ENCODE measurements at regions not wholly inside any gene's neighbourhood (a gene's known extent, or its start where the extent isn't known, plus 50 kb on each side); places are given as distances from the start of the nearest gene placed in this dataset.

DNA sequence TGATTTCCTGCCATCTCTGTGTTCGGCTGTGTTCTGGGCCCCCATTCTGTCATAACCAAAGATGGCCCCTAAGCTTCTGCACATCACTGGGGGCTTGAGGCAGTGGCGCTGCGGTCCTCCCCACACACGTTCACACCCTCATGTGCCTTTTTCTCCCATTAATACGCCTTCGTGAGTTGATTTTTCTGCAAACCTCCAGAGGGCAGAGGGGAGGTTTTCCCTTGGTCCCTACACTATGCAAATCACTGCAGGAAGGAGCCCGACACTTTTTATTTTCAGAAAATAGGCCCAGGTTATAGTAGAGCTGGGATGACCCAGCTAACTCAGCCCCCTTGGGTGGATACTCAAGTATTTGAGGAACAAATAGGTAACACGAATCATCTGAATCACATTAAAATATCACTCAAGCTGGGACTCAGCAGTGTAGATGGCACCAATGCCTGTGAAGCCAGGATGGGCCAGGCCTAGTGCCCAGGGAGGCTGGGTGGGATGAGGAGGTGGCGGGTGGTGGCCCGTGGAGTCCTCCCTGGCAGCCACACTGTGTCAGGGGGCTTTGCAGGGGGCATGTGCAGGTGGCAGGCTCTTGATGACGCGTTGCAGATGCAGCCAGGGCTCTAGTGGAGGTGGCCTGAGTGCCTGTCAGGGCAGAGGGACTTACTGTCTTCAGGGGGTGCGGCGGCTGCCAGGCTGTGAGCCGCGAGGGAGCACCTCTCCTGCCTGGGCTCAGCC is 234.3 kb downstream of the TEX29 start:
- Histone ChIP-seq H3K27ac (ENCODE audit: insufficient read length, low read depth, low read length) (no peak overlapping the region), H3K23ac (ENCODE audit: insufficient read length, low read depth, low read length) (no peak overlapping the region), H3K4me1 (ENCODE audit: insufficient read depth, low read length) (no peaks in the 10 kb centered on the region), H3K4me2 (ENCODE audit: insufficient read depth, insufficient read length, low read length) (no peak overlapping the region), H2BK12ac (ENCODE audit: insufficient read length, low read depth, low read length) (no peak overlapping the region), H2BK120ac (ENCODE audit: low read depth, low read length, poor library complexity, severe bottlenecking) (no peak overlapping the region), H2BK20ac (ENCODE audit: low read depth, low read length, poor library complexity, severe bottlenecking) (no peak overlapping the region), H3K9ac (ENCODE audit: extremely low read depth, insufficient read length, low read length) (no peak overlapping the region), H4K5ac (ENCODE audit: insufficient read length, low read depth, low read length) (no peak overlapping the region), H3K56ac (ENCODE audit: insufficient read length, low read depth, low read length) (no peak overlapping the region), H3K23me2 (ENCODE audit: insufficient read length, low read depth, low read length, poor library complexity, severe bottlenecking) (no peaks in the 10 kb centered on the region), H3K18ac (ENCODE audit: insufficient read length, low read depth, low read length) (no peak overlapping the region), H3K14ac (ENCODE audit: insufficient read depth, low read length) (no peak overlapping the region; the same call in 1 of the 2 replicates), H4K20me1 (ENCODE audit: control insufficient read depth, insufficient read depth, insufficient read length) (no peaks in the 10 kb centered on the region), H4K8ac (replicated peaks; ENCODE audit: insufficient read length, low read depth, low read length) (no peak overlapping the region), H3T11ph (ENCODE audit: low read length) (no peak overlapping the region), H3K27me3 (ENCODE audit: insufficient read depth, low read length) (no peaks in the 10 kb centered on the region), H4K91ac (ENCODE audit: insufficient read length, low read depth, low read length) (no peak overlapping the region), H3K79me2 (ENCODE audit: insufficient read depth, low read length) (no peaks in the 10 kb centered on the region), H3K9me3 (ENCODE audit: control insufficient read depth, low read depth, low read length) (no peaks in the 10 kb centered on the region), H2AK5ac (ENCODE audit: insufficient read length, low read length) (no peak overlapping the region), H2AFZ (ENCODE audit: low read length) (no peak overlapping the region), H2BK15ac (ENCODE audit: low read depth, low read length) (no peak overlapping the region), H3K4ac (ENCODE audit: low read depth, low read length) (no peak overlapping the region), H3K79me1 (ENCODE audit: insufficient read depth, low read depth, low read length, poor library complexity, severe bottlenecking) (no peaks in the 10 kb centered on the region), H2BK5ac (ENCODE audit: insufficient read length, low read length) (no peak overlapping the region)
- H3K36me3 Mint-ChIP-seq (ENCODE audit: insufficient read depth in 1 of 3, low read depth in 3 of 3) = no peaks in the 10 kb centered on the region
- no peak overlapping the region for H3K4me3 Mint-ChIP-seq
- H3K4me1 Mint-ChIP-seq = peaks cover 2 to 3% of the 10 kb centered on the region in 2 experiments; a peak in 2 of 4 replicates
- peak; percentile 34; the same call in 2 of the 3 replicates for TF ChIP-seq CTCF (conservative IDR thresholded peaks at IDR 0.05)
- peaks cover 31% of the 10 kb centered on the region for H3K27me3 Mint-ChIP-seq (ENCODE audit: low read depth)
- DNase-seq = no peak
- no CpG with 5 or more reads among the region's 16 CpGs for WGBS (ENCODE audit: extremely low coverage, insufficient read length, low lambda C conversion rate)
- no peak overlapping the region for H3K27ac Mint-ChIP-seq
- H3K9me3 Mint-ChIP-seq = no peaks in the 10 kb centered on the region
